ENCODE measurements at regions not wholly inside any gene's neighbourhood (a gene's known extent, or its start where the extent isn't known, plus 50 kb on each side); places are given as distances from the start of the nearest gene placed in this dataset.

DNA sequence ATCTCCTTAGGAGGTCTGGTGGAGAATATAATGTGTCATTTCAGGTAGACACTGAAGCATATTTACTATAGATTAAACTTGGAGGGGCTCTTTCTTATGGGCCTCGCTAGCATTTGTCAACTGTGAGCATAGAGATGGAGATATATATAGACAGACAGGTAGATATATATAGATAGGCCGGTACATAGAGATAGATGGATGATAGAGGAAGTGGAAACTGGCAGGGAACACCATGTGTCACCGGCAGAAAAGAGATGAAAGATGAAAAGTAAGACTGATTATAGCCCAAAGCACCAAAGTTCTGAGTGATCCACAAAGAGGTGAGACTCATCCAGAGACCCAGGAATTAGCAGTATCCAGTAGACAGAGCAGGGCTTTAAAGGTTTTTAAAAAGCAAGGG is 268.1 kb downstream of the FBXW7 start:
- TF ChIP-seq, protein P1, sequence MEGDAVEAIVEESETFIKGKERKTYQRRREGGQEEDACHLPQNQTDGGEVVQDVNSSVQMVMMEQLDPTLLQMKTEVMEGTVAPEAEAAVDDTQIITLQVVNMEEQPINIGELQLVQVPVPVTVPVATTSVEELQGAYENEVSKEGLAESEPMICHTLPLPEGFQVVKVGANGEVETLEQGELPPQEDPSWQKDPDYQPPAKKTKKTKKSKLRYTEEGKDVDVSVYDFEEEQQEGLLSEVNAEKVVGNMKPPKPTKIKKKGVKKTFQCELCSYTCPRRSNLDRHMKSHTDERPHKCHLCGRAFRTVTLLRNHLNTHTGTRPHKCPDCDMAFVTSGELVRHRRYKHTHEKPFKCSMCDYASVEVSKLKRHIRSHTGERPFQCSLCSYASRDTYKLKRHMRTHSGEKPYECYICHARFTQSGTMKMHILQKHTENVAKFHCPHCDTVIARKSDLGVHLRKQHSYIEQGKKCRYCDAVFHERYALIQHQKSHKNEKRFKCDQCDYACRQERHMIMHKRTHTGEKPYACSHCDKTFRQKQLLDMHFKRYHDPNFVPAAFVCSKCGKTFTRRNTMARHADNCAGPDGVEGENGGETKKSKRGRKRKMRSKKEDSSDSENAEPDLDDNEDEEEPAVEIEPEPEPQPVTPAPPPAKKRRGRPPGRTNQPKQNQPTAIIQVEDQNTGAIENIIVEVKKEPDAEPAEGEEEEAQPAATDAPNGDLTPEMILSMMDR (conservative IDR thresholded peaks at IDR 0.05 in 1 of 2, IDR thresholded peaks at IDR 0.05 in 1 of 2; ENCODE audit: extremely low read depth in 1 of 2, insufficient read depth in 1 of 2, low read depth in 1 of 2, low read length in 2 of 2): no peak
- TF ChIP-seq EZH2 (IDR thresholded peaks at IDR 0.05; ENCODE audit: borderline replicate concordance, low read length): no peak
